ENCODE measurements at regions not wholly inside any gene's neighbourhood (a gene's known extent, or its start where the extent isn't known, plus 50 kb on each side); places are given as distances from the start of the nearest gene placed in this dataset.
A peak's percentile ranks its signal among the peaks of the same experiment; 100 is the strongest.

DNA sequence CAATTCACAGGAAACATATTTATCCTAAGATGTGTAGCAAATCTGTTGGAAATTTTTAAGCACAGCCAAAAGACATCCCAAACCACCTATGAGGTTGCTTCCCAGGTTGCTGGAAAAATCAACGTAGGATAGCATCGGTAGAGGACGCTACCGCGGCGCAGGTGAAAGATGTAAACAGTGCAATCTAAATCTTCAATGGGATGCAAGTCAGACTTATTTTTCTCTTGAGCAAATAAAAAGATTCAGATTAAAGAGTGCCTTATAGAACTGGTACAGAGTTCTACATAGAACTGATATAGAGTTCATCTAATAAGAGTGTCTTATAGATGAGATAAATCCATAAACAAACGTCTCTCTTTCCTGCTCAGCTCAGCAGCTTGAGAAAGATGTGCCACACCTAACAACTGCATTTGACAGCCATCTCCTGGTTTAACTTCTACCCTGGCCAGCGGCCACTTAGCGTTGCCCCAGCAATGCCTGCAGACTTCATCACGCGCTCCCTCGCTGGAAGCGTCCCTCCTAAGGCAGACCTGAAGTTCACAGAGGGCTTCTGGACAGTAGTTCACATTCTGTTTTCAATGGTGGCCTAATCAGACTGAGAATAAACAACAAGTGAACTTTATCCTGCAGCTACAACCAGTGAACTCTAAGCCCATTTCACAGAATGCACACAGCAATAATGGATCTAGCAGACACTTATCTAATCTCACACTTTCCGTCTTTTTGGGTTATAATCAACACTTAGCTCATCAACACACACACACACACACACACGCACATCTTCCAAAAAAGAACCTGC lies 164.5 kb downstream of the TOMM20 start (continued):
- TF ChIP-seq LCORL (IDR thresholded peaks at IDR 0.05) = 0 out of 2 replicates have a peak, but pooled peaks have one; percentile 22
- TF ChIP-seq LCORL (CRISPR knock-in tag; IDR thresholded peaks at IDR 0.05) = peak; percentile 64; the same call in 1 of the 2 replicates
- TF ChIP-seq MAFF (IDR thresholded peaks at IDR 0.05; ENCODE audit: low read depth, low read length) = no peak
- no peak for TF ChIP-seq CSRNP2 (CRISPR knock-in tag; conservative IDR thresholded peaks at IDR 0.05; ENCODE audit: low read depth)
- peak; percentile 72; the same call in 1 of the 2 replicates for TF ChIP-seq SMYD3 (CRISPR knock-in tag; IDR thresholded peaks at IDR 0.05)
- TF ChIP-seq DPF2 (CRISPR knock-in tag; IDR thresholded peaks at IDR 0.05; ENCODE audit: borderline replicate concordance, low read depth) = peak; percentile 69; the same call in 1 of the 2 replicates
- TF ChIP-seq MIER2 (CRISPR knock-in tag; IDR thresholded peaks at IDR 0.05) = 0 out of 2 replicates have a peak, but pooled peaks have one; percentile 57
- no peak for TF ChIP-seq GABPA (IDR thresholded peaks at IDR 0.05; ENCODE audit: low read depth, low read length)
- no peak for TF ChIP-seq GABPA (CRISPR knock-in tag; IDR thresholded peaks at IDR 0.05; ENCODE audit: low read depth)
- TF ChIP-seq HOXA3 (CRISPR knock-in tag; IDR thresholded peaks at IDR 0.05) = peak; percentile 75
- TF ChIP-seq, protein P1, sequence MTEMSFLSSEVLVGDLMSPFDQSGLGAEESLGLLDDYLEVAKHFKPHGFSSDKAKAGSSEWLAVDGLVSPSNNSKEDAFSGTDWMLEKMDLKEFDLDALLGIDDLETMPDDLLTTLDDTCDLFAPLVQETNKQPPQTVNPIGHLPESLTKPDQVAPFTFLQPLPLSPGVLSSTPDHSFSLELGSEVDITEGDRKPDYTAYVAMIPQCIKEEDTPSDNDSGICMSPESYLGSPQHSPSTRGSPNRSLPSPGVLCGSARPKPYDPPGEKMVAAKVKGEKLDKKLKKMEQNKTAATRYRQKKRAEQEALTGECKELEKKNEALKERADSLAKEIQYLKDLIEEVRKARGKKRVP (CRISPR knock-in tag; IDR thresholded peaks at IDR 0.05) = no peak
- TF ChIP-seq, protein P2, sequence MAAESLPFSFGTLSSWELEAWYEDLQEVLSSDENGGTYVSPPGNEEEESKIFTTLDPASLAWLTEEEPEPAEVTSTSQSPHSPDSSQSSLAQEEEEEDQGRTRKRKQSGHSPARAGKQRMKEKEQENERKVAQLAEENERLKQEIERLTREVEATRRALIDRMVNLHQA (CRISPR knock-in tag; IDR thresholded peaks at IDR 0.05) = no peak
- TF ChIP-seq POGZ (CRISPR knock-in tag; IDR thresholded peaks at IDR 0.05) = no peak; the same call in 1 of the 2 replicates
- no peak for TF ChIP-seq ZNF251 (CRISPR knock-in tag; IDR thresholded peaks at IDR 0.05)
- TF ChIP-seq MLX (CRISPR knock-in tag; IDR thresholded peaks at IDR 0.05) = peak; percentile 62; the same call in 1 of the 2 replicates
- TF ChIP-seq HIC2 (CRISPR knock-in tag; IDR thresholded peaks at IDR 0.05; ENCODE audit: low read depth) = no peak
- TF ChIP-seq ZNF232 (CRISPR knock-in tag; IDR thresholded peaks at IDR 0.05; ENCODE audit: borderline replicate concordance) = peak; percentile 55; the same call in 1 of the 2 replicates
- no peak for TF ChIP-seq AKAP8 (CRISPR knock-in tag; IDR thresholded peaks at IDR 0.05)
- TF ChIP-seq BCL6 (CRISPR knock-in tag; IDR thresholded peaks at IDR 0.05) = peak; percentile 71
- TF ChIP-seq ZBTB10 (CRISPR knock-in tag; IDR thresholded peaks at IDR 0.05; ENCODE audit: borderline replicate concordance) = no peak
- TF ChIP-seq KLF6 (CRISPR knock-in tag; IDR thresholded peaks at IDR 0.05) = no peak
- TF ChIP-seq KDM5B (CRISPR knock-in tag; IDR thresholded peaks at IDR 0.05; ENCODE audit: borderline replicate concordance) = peak; percentile 71; the same call in 1 of the 2 replicates
- TF ChIP-seq CBFB (CRISPR knock-in tag; IDR thresholded peaks at IDR 0.05) = no peak
